HG03460 (cell line): ENCODE measurements at regions not wholly inside any gene's neighbourhood (a gene's known extent, or its start where the extent isn't known, plus 50 kb on each side); places are given as distances from the start of the nearest gene placed in this dataset.

Experiments used
- ATAC-seq: cut with Tn5 transposase; IDR thresholded peaks from one replicate; pipeline ENCODE4 v1.9.1; 2021; ENCODE audit not compliant: unreplicated experiment

GRCh38 chr9:117549444-117549843 is 134.6 kb upstream of the ASTN2 start:
- ATAC-seq = no peak

- no peak for ATAC-seq
Observed at GRCh38 chr9:117548556-117548955, 133.7 kb upstream of the ASTN2 start.

GRCh38 chr9:117547904-117548303 is 133.0 kb upstream of the ASTN2 start:
- no peak for ATAC-seq

- no peak for ATAC-seq
Observed at GRCh38 chr9:117546894-117547678, 132.2 kb upstream of the ASTN2 start.

GRCh38 chr9:117545846-117546245 is 131.0 kb upstream of the ASTN2 start:
- no peak for ATAC-seq

- no peak for ATAC-seq
Observed at GRCh38 chr9:117543089-117543488, 128.2 kb upstream of the ASTN2 start.

- no peak for ATAC-seq
Observed at GRCh38 chr9:117542021-117542420, 127.2 kb upstream of the ASTN2 start.

- ATAC-seq = no peak
Observed at GRCh38 chr9:117541181-117541580, 126.3 kb upstream of the ASTN2 start.

- no peak for ATAC-seq
Observed at GRCh38 chr9:117535973-117536372, 121.1 kb upstream of the ASTN2 start.

- no peak for ATAC-seq
Observed at GRCh38 chr9:117535434-117535833, 120.6 kb upstream of the ASTN2 start.

- ATAC-seq = no peak
Observed at GRCh38 chr9:117528225-117528624, 113.4 kb upstream of the ASTN2 start.

GRCh38 chr9:117526674-117527073 is 111.8 kb upstream of the ASTN2 start:
- ATAC-seq = no peak

GRCh38 chr9:117523531-117524153 is 108.8 kb upstream of the ASTN2 start:
- ATAC-seq = no peak

- ATAC-seq = no peak
Observed at GRCh38 chr9:117521293-117521692, 106.4 kb upstream of the ASTN2 start.

- ATAC-seq = no peak
Observed at GRCh38 chr9:117516676-117517632, 102.1 kb upstream of the ASTN2 start.

GRCh38 chr9:117511852-117512481 is 97.1 kb upstream of the ASTN2 start:
- ATAC-seq = no peak

- ATAC-seq = no peak
Observed at GRCh38 chr9:117496307-117496706, 81.5 kb upstream of the ASTN2 start.

- ATAC-seq = no peak
Observed at GRCh38 chr9:117494401-117495090, 79.7 kb upstream of the ASTN2 start.

- ATAC-seq = no peak
Observed at GRCh38 chr9:117492476-117492875, 77.6 kb upstream of the ASTN2 start.

- no peak for ATAC-seq
Observed at GRCh38 chr9:117491491-117491890, 76.6 kb upstream of the ASTN2 start.
